ENCODE measurements at regions not wholly inside any gene's neighbourhood (a gene's known extent, or its start where the extent isn't known, plus 50 kb on each side); places are given as distances from the start of the nearest gene placed in this dataset.
A peak's percentile ranks its signal among the peaks of the same experiment; 100 is the strongest.

DNA sequence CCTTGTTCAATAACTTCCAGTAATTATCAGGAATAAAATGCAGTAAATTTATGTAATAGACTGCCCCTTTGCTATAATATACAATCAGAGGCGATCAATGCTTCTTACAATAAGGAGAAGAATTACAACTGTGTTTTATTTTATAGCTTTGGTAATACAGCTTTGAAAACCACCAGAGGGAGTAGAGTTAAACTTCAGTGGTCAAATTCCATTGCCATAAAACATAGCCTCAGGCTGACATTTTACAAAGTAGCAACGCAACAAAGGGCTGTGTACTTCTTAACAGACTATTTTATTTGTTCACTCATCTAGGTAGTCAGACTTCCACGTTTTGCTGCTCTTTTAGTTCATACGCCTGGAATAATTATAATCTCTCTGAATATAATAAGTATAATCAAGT is 58.5 kb downstream of the TEX13C start:
- TF ChIP-seq, protein P1, sequence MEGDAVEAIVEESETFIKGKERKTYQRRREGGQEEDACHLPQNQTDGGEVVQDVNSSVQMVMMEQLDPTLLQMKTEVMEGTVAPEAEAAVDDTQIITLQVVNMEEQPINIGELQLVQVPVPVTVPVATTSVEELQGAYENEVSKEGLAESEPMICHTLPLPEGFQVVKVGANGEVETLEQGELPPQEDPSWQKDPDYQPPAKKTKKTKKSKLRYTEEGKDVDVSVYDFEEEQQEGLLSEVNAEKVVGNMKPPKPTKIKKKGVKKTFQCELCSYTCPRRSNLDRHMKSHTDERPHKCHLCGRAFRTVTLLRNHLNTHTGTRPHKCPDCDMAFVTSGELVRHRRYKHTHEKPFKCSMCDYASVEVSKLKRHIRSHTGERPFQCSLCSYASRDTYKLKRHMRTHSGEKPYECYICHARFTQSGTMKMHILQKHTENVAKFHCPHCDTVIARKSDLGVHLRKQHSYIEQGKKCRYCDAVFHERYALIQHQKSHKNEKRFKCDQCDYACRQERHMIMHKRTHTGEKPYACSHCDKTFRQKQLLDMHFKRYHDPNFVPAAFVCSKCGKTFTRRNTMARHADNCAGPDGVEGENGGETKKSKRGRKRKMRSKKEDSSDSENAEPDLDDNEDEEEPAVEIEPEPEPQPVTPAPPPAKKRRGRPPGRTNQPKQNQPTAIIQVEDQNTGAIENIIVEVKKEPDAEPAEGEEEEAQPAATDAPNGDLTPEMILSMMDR (conservative IDR thresholded peaks at IDR 0.05), result peak; percentile 39
- no peak for TF ChIP-seq ZFX (IDR thresholded peaks at IDR 0.05)
- no peak overlapping the region for H3K27ac ChIP-seq

DNA sequence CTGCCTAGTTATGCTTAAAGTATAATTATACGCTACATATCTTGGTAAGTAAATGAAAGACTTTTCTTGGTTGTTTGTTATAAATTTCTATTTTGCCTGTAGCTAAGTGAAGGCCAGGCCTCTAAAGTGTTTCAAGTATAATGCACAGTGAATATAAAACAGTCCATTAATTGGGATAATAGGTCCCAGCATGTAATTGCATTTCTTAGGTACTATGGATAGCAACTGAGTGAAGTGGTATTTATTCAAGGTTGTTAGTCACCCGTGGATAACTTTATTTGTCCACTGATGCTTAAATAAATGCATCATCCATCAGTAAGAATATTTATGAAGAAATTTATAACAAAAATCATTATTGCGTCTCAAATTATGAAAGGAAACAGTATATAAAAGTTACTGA is 59.1 kb downstream of the TEX13C start:
- TF ChIP-seq, protein P1 (conservative IDR thresholded peaks at IDR 0.05), result no peak
- no peak for TF ChIP-seq ZFX (IDR thresholded peaks at IDR 0.05)
- no peak overlapping the region for H3K27ac ChIP-seq

DNA sequence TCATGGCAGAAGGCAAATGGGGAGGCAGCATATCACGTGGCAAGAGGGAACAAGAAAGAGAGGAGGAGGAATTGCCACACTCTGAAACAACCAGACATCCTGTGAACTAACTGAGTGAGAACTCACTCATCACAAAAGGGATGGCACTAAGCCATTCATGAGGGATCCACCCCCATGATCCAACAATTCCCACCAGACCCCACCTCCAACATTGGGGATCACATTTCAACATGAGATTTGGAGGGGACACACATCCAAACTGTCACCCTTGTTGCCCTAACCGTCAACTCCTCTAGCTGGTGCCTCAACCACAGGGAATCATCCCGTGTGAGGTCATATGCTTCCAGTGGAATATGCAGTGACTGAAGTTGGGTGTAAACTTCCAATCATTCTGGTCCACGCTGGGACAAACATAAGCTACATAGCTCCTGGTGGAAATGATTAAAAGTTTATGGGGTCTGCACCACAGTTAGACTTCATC is 62.5 kb downstream of the TEX13C start:
- no peak overlapping the region for H3K27ac ChIP-seq
- TF ChIP-seq, protein P1 (conservative IDR thresholded peaks at IDR 0.05), result no peak
- no peak for TF ChIP-seq ZFX (IDR thresholded peaks at IDR 0.05)

DNA sequence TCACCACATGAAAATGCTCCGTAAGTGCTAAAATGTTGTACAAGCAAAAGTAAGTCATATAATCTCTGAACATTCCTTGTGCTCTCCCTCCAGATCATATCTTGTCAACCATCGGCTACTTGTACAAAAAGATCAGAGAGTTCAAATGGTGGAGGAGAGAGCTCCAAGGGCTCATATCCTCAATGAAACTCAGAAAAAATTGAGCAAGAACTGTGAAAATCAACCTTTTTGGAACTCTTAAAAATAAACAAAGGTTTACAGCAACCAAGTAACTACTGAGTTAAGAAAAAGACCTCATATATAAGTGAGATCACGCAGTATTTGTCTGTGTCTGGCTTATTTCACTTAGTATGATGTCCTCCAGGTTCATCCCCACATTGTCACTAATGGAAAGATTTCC is 63.2 kb downstream of the TEX13C start:
- H3K27ac ChIP-seq, result no peak overlapping the region
- TF ChIP-seq, protein P1 (conservative IDR thresholded peaks at IDR 0.05), result no peak
- no peak for TF ChIP-seq ZFX (IDR thresholded peaks at IDR 0.05)

DNA sequence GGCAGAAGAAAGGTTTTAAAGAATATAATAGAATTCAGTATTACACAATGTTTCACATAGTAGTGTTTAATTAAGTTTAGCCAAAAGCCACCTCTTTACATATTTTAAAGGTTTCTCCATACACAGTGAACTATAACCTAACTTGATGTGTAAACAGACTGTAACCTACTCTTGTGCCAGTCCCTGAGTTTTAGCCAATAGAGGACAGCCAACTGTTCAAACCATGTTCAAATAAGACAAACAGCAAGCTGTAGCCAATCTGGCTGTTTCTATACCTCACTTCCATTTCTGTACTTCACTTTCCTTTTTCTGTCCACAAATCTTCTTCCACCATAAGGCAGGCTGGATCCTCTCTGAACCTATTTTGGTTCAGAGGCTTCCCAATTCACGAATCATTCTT is 65.2 kb downstream of the TEX13C start:
- TF ChIP-seq, protein P1 (conservative IDR thresholded peaks at IDR 0.05), result no peak
- TF ChIP-seq ZFX (IDR thresholded peaks at IDR 0.05), result no peak
- no peak overlapping the region for H3K27ac ChIP-seq

DNA sequence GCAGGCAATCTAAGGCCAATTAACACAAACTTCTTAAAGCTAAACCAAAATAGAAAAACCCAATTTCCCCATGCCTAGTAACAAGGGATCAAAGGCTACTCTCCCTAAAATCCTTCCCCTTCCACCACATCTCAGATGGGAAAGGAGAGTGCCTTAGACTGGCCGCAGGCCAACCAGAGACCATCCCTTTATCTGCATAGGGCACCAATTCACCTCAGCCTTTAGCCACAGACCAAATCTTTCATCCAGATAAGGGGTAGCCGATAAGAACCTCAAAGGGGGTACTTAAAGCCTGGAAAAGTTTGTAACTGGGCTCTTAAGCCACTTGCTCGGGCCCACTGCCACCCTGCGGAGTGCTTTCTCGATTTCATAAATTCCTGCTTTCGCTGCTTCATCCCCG is 68.3 kb downstream of the TEX13C start:
- TF ChIP-seq ZFX (IDR thresholded peaks at IDR 0.05), result no peak
- TF ChIP-seq, protein P1 (conservative IDR thresholded peaks at IDR 0.05), result no peak
- no peak overlapping the region for H3K27ac ChIP-seq

DNA sequence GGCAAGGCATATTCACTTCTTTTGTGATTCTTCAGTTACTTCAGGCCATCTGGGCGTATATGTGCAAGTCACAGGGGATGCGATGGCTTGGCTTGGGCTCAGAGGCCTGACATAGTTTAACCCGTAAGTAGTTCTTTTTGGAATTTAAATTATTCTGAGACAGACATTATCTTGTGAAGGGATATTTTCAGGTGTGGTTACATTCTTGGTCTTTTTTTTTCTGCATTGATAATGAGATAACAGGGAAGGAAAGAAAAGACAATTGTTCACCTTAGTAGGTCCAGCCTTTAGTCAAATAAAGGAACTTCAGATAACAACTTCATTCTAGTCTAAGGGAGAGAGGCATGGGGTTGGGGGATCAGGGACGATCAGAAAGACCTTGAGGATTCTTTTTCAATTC is 74.8 kb downstream of the TEX13C start:
- no peak overlapping the region for H3K27ac ChIP-seq
- TF ChIP-seq ZFX (IDR thresholded peaks at IDR 0.05), result no peak
- TF ChIP-seq, protein P1 (conservative IDR thresholded peaks at IDR 0.05), result no peak

Data from C4-2B (cell line).